Mesenteric fat pad (tissue), 1 donor: ENCODE measurements at regions not wholly inside any gene's neighbourhood (a gene's known extent, or its start where the extent isn't known, plus 50 kb on each side); places are given as distances from the start of the nearest gene placed in this dataset.
"Not testable (repeated sequence)": the region's sequence is repeated elsewhere in the genome, so short reads cannot be mapped to it uniquely, and the experiment has no call there.

Experiments
- DNase-seq: peaks from one replicate; pipeline ENCODE4 v3.0.0-alpha.2; 2020; ENCODE audit warnings: low spot score
- donor health status: DM: yes; HTN: yes; CAD: no.

GRCh38 chr5:74534397-74535129 lies 106.0 kb downstream of the ENC1 start:
- DNase-seq = no peak

DNA sequence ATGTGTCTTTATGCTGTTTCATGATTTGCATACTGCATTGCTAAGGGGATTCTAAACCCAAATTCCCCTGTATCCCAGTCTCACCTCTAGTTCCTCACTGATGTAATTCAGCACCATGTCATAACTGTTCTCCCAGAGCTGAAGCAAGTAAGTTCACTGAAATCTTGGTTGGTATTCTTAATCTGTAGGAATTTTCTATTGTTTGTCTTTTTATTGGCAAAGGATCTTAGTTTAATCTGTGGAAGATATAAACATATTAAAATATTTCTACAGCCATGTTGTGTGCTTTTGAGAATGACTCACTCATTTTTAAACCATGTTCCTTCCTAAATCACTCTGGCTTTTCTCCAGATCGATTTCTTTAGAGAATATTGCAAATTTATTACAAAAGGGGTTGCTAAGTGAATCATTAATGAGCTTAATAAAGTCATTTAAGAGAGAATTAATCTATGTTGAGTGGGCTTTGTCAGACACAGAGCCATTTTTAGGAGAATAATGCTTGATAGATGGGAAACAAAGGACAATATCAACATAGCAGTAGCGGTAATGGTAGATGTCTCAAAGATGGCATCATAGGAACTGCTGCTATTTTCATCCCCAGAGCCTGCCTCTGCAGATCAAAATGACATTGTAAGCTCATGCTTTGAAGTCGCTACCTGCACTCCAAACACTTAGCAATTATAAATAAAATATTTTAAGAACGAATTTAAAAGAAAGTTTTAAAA lies 110.0 kb downstream of the ENC1 start:
- DNase-seq = no peak

- DNase-seq = no peak
Observed at GRCh38 chr5:74529101-74529500, 111.4 kb downstream of the ENC1 start.

DNA sequence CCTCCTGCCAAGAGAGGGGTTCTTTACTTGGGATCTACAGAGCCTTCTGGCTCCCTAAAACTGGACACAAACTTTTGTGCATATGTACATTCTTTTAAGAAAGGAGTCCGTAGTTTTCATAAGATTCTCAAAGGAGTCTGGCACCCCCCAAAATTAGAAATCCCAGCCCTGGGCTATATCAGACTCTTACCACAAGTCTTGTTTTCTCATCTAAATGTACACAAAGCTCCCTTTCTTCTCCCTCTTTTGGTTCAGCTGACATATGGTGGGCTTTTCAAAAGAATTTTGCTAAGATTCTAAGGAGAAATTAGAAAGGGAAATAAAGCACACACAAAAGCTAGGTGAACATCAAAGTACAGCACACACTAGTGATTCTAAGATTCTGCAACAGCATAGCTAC lies 114.4 kb downstream of the ENC1 start:
- DNase-seq = no peak

- not testable (repeated sequence) for DNase-seq
Observed at GRCh38 chr5:74524767-74525166, 115.8 kb downstream of the ENC1 start.

DNA sequence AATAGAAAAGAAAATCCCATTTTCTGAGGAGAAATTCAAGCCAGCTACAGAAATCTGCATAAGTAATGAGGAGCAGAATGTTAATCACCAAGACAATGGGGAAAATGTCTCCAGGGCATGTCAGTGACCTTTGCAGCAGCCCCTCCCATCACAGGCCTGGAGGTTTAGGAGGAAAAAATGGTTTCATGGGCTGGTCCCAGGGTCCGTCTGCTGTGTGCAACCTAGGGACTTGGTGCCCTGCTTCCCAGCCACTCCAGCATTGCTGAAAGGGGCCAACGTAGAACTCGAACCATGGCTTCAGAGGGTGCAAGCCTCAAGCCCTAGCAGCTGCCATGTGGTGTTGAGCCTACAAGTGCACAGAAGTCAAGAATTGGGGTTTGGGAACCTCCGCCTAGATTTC lies 116.8 kb downstream of the ENC1 start:
- DNase-seq = not testable (repeated sequence)

- DNase-seq = not testable (repeated sequence)
Observed at GRCh38 chr5:74522838-74523237, 117.7 kb downstream of the ENC1 start.

DNA sequence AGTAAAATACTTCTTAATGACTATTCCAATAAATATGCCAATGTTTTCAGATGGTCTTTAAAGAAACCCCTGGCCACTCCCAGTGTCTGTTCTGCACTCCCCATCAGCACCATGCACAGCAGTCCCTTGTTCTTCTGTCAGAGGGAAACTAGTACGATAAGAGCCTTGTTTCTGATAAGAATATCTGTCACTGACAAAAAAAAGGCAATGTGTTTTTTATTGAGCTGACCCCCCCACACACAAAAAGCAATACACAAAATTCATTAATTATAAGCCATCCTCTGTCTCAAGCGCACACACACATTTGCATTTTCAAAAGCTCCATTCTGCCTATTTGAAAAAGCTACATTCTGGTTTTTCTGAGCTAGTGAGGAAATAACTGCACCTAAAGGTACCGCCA lies 119.1 kb downstream of the ENC1 start:
- DNase-seq = no peak

- DNase-seq = no peak
Observed at GRCh38 chr5:74519679-74520078, 120.8 kb downstream of the ENC1 start.

GRCh38 chr5:74519161-74519571 lies 121.4 kb downstream of the ENC1 start:
- no peak for DNase-seq

DNA sequence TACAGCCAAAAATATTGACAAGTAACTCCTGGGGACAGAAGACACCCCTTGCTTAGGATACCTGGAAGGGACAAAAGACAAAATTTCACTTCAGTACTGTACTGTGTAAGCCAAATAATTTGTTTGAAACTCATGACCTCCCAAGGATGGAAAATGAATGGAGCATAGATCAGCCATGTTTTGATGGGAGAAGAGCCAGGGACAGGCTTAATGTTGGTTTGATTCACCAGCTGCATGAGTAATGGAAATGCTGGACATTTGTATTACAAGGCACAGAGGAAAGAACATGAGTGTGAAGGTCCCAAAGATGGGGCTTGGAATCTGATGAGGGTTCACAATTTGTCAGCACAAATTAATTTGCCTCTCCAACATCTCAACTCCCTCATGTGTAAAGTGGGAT lies 122.8 kb downstream of the ENC1 start:
- no peak for DNase-seq

DNA sequence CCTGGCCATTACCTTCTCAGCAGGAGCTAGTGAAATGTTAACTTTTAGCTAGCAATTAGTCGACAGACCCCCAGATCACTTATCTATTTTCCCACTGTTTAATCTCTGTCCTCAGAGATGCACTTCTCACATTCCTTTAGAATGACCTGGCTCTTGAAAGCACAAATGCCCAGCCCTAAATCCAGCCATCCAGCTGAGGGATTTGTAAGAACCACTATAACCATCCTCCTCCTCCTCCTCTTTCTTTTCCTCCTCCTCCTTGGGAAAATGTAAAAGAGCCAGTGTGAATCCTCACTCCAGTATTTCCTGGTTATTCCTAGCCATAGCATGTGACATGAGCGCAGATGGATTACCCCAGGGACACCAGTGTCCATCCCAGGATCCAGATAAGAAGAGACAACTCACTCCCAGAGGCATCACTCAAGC lies 124.3 kb downstream of the ENC1 start:
- no peak for DNase-seq

DNA sequence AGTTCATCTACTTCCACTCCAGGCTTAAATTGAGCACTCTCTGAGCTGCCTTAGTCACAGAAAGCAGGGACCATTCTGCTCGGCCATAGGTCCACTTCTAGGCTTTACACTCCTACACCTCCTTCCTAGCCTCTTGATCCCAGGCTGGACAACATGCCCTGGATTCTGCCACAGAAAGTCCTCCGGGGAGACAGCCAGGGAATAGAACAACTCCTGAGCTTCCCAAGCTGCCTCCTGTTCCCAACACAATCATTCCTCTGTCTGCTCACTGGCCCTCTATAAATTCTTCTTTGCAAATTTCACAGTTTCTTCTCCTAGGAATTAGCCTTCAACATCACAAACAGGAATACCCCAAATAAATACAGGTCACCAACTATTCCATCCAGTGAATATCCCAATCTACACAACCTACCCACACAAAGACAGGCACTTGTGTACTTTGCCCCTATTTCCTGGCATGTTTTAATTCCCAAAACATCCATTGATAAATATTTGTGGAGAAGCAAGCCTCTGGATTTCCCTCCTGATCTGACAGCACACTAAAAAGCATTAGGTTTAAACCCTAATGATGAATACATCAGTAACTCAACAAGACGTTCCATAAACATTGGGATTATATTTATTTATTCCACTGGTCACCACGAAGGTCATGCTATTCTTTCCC lies 125.5 kb downstream of the ENC1 start:
- DNase-seq = no peak

- DNase-seq = not testable (repeated sequence)
Observed at GRCh38 chr5:74511770-74512169, 128.8 kb downstream of the ENC1 start.

DNA sequence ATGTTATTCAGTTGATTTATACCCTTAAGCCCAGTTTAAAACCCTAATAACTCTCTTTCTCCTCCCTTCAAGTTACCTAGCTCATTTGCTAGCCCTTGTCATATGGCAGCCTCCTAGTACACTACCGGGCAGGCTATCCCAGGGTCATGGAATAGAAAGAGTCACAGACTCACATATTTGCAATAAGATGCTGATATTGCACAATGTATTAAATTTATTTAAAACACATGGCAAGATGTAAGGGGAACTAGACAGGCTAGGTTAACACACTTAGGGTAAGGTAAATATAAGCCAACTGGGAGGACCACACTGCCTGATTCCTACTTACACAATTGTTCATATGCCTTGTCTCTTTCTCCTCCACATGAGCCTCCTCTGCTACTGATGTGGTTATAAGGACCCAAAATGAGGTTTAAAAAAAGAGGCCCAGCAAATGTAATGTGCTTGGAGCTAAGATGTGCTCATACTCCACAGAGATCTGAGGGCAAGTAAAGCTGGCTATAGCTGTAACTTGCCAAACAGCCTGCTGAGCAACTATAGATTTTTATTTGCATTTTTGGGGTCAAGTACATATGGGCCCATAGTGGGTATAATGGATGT lies 130.0 kb downstream of the ENC1 start:
- DNase-seq = no peak

GRCh38 chr5:74507370-74508005 lies 133.0 kb downstream of the ENC1 start:
- no peak for DNase-seq

DNA sequence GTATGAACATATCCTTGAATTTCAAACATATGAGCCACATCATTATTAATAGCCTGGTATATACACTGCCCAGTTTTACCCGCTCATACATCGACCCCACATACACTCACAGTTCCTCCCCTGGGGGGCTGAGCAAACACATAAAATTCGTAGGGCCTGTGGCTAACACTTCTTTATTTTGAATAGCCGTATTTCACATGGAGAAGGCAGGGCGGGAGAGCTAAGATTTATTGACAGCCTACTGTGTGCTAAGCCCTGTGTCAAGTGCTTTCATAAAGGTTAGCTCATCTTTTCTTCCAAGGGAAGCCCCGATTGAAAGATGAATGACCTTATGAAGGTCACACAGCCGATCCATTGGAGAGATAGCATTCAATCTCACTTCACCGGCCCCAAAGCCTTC lies 134.4 kb downstream of the ENC1 start:
- DNase-seq = no peak

DNA sequence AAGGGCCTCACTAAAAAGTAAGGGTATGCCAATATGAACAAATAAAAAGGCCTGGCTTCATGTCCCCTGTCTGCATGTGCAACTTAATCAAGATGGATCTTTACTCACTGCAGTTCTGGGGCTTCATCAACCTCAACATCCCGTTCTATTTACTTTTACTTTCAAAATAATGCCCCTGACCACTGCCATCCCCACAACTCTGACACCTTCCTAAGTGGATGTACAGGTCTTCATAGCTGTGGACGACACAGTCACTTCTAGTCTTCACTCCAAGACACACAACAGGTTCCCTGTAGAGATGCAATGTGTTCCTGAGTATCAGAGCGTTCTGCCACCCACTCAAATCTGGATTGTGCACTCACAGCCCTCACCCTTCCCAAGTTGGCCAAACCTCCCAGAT lies 136.1 kb downstream of the ENC1 start:
- no peak for DNase-seq

DNA sequence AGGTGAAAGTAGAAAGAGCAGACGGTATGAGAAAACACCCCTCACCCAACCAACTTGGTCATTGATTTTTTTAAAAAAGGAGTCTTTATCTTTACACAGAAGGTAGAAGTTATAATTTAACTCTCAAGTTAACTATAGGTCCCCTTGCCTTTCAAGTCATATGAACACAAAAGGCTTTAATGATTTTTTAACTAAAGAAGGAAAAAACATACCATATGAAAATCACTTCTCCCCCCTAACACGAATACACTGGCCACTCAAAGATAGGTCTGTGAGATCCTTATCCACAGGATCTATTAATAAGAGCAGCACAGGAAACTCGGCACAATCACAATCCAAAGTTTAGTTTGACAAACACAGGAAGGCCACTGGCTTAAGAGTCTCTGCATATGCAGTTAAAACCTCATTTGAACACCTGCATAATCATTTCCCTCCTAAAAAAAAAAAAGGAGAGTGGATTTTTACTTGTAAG lies 138.0 kb downstream of the ENC1 start:
- no peak for DNase-seq

GRCh38 chr5:74501674-74502478 lies 138.7 kb downstream of the ENC1 start:
- DNase-seq = no peak
